Ascending aorta (tissue), 2 donors: ENCODE measurements at regions not wholly inside any gene's neighbourhood (a gene's known extent, or its start where the extent isn't known, plus 50 kb on each side); places are given as distances from the start of the nearest gene placed in this dataset.

Source experiments
- DNase-seq, 2 donors: peaks; one replicate each; pipeline ENCODE4 v3.0.0-alpha.2; 2019; ENCODE audit warnings: low spot score in 2 of 2
- H3K27ac ChIP-seq, 2 donors: fragments of 200-600 bp; sonication (generic); one replicate each; pipeline ENCODE4 v1.5.1; 2016 to 2017; ENCODE audit warnings: mild to moderate bottlenecking in 1 of 2
- H3K27me3 ChIP-seq: fragments of 200-600 bp; sonication (generic); one replicate; pipeline ENCODE4 v1.5.1; 2017
- H3K36me3 ChIP-seq, 2 donors: fragments of 200-600 bp; sonication (generic); one replicate each; pipeline ENCODE4 v1.5.1; 2016
- H3K4me1 ChIP-seq, 2 donors: fragments of 200-600 bp; sonication (generic); one replicate each; pipeline ENCODE4 v1.5.1; 2016 to 2017; ENCODE audit warnings: mild to moderate bottlenecking in 1 of 2
- H3K4me3 ChIP-seq, 2 donors: fragments of 200-600 bp; sonication (generic); one replicate each; pipeline ENCODE4 v1.5.1; 2016 to 2017; ENCODE audit warnings: mild to moderate bottlenecking in 1 of 2
- H3K9me3 ChIP-seq, 2 donors: fragments of 200-600 bp; sonication (generic); one replicate each; pipeline ENCODE4 v1.5.1; 2016
- CTCF ChIP-seq, 3 experiments: fragments of 200-600 bp in 2 of 3; fragments of 450-650 bp in 1 of 3; sonication (generic) in 2 of 3; IDR thresholded peaks; one replicate each; pipeline ENCODE4 v1.5.1; 2016 to 2019; ENCODE audit warnings: antibody characterized with exemption in 3 of 3, mild to moderate bottlenecking in 1 of 3, moderate library complexity in 1 of 3
- intact Hi-C: fragments of 100-400 bp; cut with DNase I; formaldehyde crosslinking; loops from one replicate; pipeline ENCODE4 v1.15.1; 2023

GRCh38 chr19:31499281-31500196, 150.3 kb upstream of the TSHZ3 start:
- H3K4me3 ChIP-seq: no peak overlapping the region
- no peak for TF ChIP-seq CTCF (IDR thresholded peaks at IDR 0.05)
- H3K27ac ChIP-seq: no peak overlapping the region
- H3K36me3 ChIP-seq: no peaks in the 10 kb centered on the region
- no peaks in the 10 kb centered on the region for H3K4me1 ChIP-seq
- peak in 1 of 2 donors; percentile 33 for DNase-seq
- H3K27me3 ChIP-seq: no peaks in the 10 kb centered on the region
- intact Hi-C loops: no loop called here
- no peaks in the 10 kb centered on the region for H3K9me3 ChIP-seq

- no peaks in the 10 kb centered on the region for H3K36me3 ChIP-seq
- no peaks in the 10 kb centered on the region for H3K4me1 ChIP-seq
- intact Hi-C loops: no loop called here
- H3K4me3 ChIP-seq: no peak overlapping the region
- H3K9me3 ChIP-seq: no peaks in the 10 kb centered on the region
- peak in 1 of 2 donors; percentile 31 for DNase-seq
- no peak overlapping the region for H3K27ac ChIP-seq
- no peaks in the 10 kb centered on the region for H3K27me3 ChIP-seq
- TF ChIP-seq CTCF (IDR thresholded peaks at IDR 0.05): no peak
Observed at GRCh38 chr19:31500197-31500830, 151.1 kb upstream of the TSHZ3 start.

GRCh38 chr19:31500946-31501345, 151.7 kb upstream of the TSHZ3 start:
- intact Hi-C loops: no loop called here
- no peaks in the 10 kb centered on the region for H3K9me3 ChIP-seq

GRCh38 chr19:31501427-31502195, 152.4 kb upstream of the TSHZ3 start:
- Histone ChIP-seq H3K4me1 (no peaks in the 10 kb centered on the region), H3K36me3 (no peaks in the 10 kb centered on the region), H3K9me3 (no peaks in the 10 kb centered on the region), H3K4me3 (no peak overlapping the region), H3K27ac (no peak overlapping the region), H3K27me3 (no peaks in the 10 kb centered on the region)
- TF ChIP-seq CTCF (IDR thresholded peaks at IDR 0.05): no peak
- peak in 1 of 2 donors; percentile 13 for DNase-seq
- intact Hi-C loops: no loop called here

More at GRCh38 chr19:31500946-31501345, 151.7 kb upstream of the TSHZ3 start:
- no peaks in the 10 kb centered on the region for H3K4me1 ChIP-seq
- no peaks in the 10 kb centered on the region for H3K36me3 ChIP-seq
- TF ChIP-seq CTCF (IDR thresholded peaks at IDR 0.05): no peak
- H3K27ac ChIP-seq: no peak overlapping the region
- H3K4me3 ChIP-seq: no peak overlapping the region
- no peaks in the 10 kb centered on the region for H3K27me3 ChIP-seq
- peak in 1 of 2 donors; percentile 31 for DNase-seq

GRCh38 chr19:31502536-31503170, 153.4 kb upstream of the TSHZ3 start:
- intact Hi-C loops: no loop called here
- Histone ChIP-seq H3K4me3 (no peak overlapping the region), H3K4me1 (no peaks in the 10 kb centered on the region), H3K27ac (no peak overlapping the region), H3K9me3 (no peaks in the 10 kb centered on the region), H3K36me3 (no peaks in the 10 kb centered on the region), H3K27me3 (no peaks in the 10 kb centered on the region)
- DNase-seq: peak in 1 of 2 donors; percentile 25
- TF ChIP-seq CTCF (IDR thresholded peaks at IDR 0.05): no peak
